ENCODE measurements at regions not wholly inside any gene's neighbourhood (a gene's known extent, or its start where the extent isn't known, plus 50 kb on each side); places are given as distances from the start of the nearest gene placed in this dataset.
"Not testable (repeated sequence)": the region's sequence is repeated elsewhere in the genome, so short reads cannot be mapped to it uniquely, and the experiment has no call there.

DNA sequence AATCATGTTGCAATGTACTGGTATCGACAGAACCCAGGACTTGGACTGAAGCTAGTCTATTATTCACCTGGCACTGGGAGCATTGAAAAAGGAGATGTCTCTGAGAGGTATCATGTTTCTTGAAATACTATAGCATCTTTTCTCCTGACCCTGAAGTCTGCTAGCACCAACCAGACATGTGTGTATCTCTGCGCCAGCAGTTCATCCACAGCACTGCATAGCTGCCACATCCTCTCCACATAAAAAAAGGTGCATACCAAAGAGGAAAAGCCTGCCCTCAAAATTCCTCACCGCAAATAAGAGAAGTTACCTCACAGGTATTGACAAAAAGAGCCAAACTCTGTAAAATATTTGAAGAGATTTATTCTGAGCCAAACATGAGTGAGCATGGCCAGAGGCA is 99.5 kb upstream of the PRSS3 start:
- ATAC-seq, result no peak

GRCh38 chr9:33697171-33697570 is 98.2 kb upstream of the PRSS3 start:
- ATAC-seq, result no peak

GRCh38 chr9:33698267-33698666 is 97.1 kb upstream of the PRSS3 start:
- ATAC-seq, result no peak

GRCh38 chr9:33700940-33701339 is 94.4 kb upstream of the PRSS3 start:
- not testable (repeated sequence) for ATAC-seq

- no peak for ATAC-seq
These were observed 91.8 kb upstream of the PRSS3 start for GRCh38 chr9:33703430-33704102.

DNA sequence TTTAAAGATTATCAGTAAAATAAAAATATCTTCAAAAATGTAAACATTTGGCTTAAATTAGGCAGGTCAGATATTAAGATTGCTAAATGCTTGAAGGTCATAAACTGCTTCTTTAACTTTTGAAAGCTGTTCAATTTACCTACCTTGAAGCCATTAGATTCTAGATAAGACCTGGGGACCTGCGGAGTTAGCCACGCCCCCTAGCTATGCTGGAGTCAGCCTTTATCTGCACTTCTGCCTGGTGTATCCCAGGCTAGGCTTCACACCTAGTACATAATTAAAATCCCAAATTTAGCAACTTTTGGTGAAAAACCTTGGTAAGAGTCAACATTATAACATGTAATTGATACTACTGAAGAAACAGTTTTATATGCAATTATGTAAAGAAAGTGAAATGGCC is 89.9 kb upstream of the PRSS3 start:
- not testable (repeated sequence) for ATAC-seq

DNA sequence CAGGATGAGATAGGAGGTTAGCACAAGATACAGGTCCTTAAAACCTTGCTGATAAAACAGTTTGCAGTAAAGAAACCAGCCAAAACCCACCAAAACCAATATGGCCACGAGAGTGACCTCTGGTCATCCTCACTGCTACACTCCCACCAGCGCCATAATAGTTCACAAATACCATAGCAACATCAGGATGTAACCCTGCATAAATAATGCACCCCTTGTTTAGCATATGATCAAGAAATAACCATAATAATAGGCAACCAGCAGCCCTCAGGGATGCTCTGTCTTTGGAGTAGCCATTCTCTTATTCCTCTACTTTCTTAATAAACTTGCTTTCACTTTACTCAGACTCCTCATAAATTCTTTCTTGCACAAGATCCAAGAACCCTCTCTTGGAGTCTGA is 86.9 kb upstream of the PRSS3 start:
- ATAC-seq, result no peak

DNA sequence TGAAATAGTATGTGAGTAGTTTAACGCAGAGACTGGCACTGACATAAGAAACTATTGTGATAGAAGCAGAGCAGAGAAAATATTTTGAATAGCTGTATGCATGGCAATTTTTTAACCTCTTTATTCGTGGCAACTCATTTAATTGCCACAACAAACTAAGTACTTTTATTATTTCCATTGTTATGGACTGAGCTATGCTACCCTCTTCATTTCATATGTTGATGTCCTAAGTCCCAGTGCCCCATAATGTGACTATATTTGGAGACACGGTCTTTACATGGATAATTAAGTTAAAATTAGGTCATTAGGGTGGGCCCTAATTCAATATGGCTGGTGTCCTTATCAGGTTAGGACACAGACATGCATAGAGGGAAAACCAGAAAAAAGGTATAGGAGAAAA is 86.1 kb upstream of the PRSS3 start:
- ATAC-seq, result no peak

DNA sequence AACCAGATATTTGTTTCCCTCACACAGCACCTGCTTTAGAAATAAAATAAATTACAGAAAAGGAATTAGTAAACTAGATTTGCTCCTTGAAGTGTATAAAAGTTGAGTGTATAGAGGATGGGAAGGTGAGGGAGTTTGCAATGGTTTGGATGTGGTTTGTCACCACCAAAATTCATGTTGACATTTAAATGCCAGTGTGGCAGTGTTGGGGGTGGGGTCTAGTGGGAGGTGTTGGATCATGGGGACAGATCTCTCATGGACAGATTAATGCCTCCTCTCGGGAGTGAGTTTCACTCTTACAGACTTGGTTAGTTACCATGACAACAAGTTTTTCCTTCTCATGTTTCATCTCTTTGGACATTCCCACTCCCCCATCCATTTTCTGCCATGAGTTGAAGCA is 83.9 kb upstream of the PRSS3 start:
- ATAC-seq, result not testable (repeated sequence)

DNA sequence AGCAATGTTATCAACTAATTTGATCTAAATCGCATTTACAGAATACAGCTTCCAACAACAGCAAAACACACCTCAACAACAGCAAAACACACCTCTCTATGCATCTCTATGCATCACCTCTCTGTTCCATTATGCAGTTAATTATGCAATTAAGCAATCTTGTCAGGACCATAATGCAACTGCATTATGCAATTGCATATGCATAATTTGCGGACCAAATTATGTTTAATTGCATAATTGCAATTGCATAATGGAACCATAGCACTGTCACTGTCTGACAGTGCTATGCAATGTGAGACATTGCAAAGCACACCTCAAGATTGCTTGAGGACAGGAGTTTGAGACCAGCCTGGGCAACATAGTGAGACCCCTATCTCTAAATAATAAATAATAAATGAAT is 80.4 kb upstream of the PRSS3 start:
- no peak for ATAC-seq

DNA sequence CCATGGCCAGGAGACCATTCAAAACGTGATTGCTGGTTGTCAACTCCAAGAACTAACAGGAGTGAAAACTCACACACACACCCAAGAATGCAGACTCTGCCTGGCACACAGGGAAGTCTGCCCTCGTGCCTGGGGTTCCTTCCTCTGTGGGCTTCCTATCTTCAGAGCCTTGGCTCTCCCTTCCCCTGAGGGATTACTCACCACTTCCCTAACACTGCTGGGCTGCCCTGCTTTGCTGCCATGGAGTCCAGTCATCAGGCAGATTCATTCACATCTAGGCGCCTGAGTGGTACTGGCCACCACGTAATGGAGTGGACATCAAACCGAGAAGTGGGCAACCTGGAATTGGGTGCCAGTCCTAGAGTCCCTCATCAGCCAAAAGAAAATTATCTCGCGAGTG is 76.4 kb upstream of the PRSS3 start:
- no peak for ATAC-seq

DNA sequence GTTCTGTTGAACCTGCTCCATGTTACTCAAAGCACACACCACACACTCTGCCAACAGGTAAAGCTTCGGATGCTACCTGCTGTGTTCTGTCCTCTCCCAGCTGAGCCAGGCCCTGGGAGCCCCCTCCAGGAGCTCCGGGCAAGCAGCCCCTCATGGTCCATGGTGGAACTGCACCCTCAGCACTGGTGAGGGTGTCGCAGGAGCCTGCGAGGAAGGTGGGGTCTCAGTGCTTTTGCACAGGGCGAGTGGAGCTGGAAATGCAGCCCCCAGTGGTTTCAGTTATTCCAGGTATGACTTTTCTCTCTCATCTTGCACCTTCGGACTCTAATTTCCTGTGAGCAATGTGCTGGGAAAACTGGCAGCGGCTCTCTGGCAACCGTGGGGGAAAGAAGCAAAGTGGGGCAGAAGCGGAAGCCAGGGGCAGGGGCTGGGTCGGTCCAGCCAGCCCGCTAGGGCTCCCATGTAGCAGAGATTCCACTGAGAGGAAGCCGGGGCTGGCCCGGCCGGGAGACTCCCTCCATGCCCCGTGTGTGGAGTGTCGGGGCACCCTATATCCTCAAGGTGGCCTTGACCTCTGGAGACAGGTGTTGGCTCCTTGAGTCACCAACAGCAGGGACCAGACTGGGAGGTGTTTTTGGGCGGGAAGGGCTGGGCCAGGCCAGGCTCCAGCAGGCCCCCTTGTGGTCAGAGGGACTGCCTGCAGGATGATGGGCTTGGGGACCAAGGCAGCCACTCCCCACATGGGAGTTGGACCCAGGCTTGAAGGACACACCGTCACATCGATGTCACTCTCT is 75.6 kb upstream of the PRSS3 start:
- peak; percentile 44 to 54 for ATAC-seq

GRCh38 chr9:33721674-33722358 is 73.5 kb upstream of the PRSS3 start:
- ATAC-seq, result peak; percentile 61 to 64

GRCh38 chr9:33722359-33722675 is 73.0 kb upstream of the PRSS3 start:
- ATAC-seq, result no peak

DNA sequence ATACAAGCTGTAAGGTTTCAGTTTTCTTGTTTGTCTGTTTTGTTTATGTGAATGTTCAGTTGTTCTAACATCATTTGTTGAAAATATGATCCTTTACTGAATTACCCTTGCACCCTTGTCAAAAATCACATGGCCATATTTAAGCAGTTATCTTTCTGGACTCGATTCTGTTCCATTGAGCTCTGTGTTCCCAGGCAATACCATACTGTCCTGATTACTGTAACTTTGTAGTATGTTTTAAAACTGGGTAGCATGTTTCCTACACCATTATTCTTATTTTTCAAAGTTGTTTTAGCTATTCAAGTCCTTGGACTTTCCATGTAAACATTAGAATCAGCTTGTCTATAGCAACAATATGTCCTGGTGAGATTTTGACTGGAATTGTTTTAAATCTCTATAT is 66.7 kb upstream of the PRSS3 start:
- ATAC-seq, result no peak

DNA sequence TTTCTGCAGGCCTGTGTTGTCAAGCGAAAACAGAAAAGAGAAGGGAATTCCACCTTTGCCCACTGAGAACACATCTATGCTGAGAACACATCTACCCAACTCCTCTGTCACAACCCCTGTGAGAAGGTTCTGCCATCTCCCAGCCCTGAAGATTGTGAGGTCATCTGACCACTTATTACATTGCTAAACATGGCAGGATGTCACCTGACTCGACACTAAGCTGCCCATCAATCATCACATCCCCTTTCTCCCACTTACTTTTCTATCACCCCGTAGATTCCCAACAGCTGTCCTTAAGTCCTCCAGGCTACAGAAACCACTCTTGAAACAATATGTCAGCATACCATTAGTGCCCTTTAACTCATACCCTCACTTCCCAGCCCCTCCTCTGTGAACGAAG is 64.2 kb upstream of the PRSS3 start:
- no peak for ATAC-seq

DNA sequence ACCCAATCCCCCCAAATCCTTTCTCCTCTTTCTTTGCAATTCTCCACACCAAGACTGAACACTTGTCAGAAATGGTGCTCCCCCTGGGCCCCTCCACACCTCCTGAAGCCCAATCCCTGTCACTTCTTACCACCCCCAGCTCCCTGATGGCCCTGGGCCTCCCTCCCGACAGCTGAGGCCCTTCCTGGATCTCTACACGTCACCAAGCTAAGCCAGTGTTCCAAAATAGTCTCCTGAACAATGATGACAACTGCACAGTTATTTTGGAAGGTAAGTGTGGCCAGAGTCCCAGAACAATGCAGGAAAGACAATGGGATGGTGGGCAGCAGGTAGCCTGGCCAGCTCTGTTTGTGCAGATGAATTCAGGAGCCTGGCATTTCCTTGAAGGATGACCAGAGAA is 63.7 kb upstream of the PRSS3 start:
- ATAC-seq, result no peak

GRCh38 chr9:33734247-33734940 is 61.0 kb upstream of the PRSS3 start:
- not testable (repeated sequence) for ATAC-seq

DNA sequence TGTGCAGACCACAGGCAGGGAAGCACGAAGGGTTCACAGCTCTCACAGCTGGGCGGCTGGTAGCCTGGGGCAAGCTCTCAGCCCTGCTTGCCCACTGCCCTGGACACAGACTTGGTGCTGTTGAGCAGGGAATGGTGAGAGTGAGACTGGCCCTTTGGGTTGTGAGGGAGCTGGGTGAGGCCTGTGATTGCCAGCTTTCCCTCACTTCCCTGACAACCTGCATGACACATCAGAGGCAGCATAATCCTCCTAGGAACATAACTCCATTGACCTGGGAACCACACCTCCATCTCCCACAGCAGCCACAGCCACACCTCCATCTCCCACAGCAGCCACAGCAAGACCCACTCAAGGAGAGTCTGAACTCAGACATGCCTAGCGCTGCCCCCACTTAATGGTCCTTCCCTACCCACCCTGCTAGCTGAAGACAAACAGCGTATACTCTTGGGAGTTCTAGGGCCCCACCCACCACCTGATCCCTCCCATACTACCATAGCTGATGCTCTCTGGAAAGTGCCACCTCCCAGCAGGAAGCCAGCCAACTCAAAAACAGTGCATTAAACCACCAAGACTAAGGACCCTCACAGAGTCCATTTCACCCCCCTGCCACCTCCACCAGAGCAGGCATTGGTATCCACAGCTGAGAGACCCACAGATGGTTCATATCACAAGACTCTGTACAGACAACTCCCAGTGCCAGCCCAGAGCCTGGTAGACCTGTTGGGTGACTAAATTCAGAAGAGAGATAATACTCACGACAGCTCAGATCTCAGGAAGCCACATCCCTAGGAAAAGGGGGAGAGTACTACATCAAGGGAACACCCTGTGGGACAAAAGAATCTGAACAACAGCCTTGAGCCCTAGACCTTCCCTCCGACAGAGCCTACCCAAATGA is 60.2 kb upstream of the PRSS3 start:
- not testable (repeated sequence) for ATAC-seq

DNA sequence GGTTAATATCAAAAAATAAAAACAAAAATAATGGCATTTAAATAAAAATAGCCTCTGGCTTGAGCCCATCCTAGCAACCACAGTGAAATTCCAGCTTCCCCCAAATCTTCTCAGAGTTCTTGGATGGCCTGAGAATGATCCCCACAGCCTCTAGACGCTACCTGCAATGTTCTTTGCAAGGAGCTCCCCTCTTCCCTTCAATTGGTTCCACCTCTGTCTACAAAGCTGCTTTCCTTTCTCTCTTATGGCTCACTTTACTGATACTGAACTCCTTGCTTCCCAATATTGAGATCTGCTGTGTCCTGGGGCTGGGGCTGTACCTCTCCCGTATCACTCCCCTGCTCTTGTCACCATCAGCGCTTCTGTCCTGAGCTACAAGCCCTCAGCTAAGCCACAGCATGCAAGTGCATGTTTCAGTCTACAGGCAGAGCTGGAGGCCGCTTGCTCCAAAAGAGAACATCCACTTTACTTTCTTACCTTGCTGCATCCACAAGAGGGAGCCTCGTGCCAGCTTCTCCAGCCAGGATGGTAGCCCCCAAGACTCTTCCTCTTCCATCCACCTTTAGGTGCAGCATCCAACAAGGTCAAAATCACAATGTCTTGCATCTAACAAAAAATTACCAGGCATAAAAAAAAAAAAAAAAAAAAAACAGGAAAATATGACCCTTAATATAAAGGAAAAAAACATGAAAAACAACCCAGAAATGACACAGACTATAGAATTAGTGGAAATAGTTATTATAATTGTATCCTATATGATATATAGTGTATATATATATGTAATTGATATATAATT is 57.4 kb upstream of the PRSS3 start:
- ATAC-seq, result no peak

DNA sequence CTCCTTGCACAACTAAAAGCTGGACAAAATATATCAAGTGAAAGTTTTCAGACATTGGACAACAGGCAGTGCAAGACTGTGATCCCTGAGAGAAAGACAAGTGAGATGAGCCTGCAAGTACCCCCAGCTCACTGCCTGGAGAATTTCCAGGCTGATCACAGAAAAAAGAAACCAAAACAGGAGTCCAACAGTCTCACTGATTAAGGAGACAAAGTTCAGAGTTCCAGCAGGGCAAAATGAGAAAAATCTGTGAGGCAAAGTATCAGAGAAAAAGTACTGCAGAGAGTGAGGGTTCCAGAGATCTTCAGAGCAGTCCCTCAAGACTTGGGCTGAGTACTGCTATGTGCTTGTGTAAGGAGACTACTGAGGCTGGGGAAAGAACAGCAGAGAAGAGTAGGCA is 56.0 kb upstream of the PRSS3 start:
- no peak for ATAC-seq

DNA sequence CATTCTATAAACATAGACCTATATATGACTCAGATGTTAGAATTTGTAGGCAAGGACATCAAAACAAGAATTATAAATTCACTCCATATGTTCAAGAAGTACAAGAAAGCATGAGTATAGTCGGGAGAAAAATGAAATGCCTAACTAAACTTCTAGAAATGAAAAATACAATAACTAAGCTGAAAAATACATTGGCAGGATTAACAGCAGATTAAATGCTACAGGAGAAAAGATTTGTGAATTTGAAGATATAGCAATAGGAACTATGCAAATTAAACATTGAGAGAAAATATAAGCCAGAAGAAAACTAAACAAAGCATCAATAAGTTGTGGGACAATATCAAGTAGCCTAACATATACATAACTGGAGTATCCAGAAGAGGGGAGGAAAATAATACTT is 55.3 kb upstream of the PRSS3 start:
- no peak for ATAC-seq
